ENCODE measurements at regions not wholly inside any gene's neighbourhood (a gene's known extent, or its start where the extent isn't known, plus 50 kb on each side); places are given as distances from the start of the nearest gene placed in this dataset.

DNA sequence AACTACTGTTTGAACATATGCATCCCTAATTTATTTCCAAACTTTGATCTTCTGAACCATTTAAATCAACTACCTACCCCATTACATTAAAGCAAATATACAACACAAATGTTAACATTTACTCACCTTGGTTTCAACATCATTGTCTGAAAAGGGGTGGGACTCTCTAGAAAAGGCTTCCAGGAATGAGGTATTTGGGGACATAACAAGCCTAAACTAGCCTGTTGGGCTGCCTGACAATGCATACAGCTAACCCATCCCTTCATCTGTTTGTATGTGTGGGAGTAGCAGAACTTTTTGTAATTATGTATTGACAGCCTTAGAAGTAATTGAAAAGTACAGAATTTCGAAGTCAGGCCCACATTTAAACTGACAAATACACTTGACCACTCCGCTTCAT lies 2225.9 kb upstream of the C9orf72 start:
- TF ChIP-seq, protein P1, sequence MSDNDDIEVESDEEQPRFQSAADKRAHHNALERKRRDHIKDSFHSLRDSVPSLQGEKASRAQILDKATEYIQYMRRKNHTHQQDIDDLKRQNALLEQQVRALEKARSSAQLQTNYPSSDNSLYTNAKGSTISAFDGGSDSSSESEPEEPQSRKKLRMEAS (IDR thresholded peaks at IDR 0.05; ENCODE audit: low read depth, low read length) = no peak
- TF ChIP-seq CHD2 (IDR thresholded peaks at IDR 0.05; ENCODE audit: borderline replicate concordance, low read depth, low read length) (no peak), ZNF274 (IDR thresholded peaks at IDR 0.05; ENCODE audit: insufficient read depth, insufficient read length) (no peak), POLR2AphosphoS5 (IDR thresholded peaks at IDR 0.05; ENCODE audit: low read length) (no peak), ZNF24 (IDR thresholded peaks at IDR 0.05) (no peak), SUPT20H (IDR thresholded peaks at IDR 0.05; ENCODE audit: borderline replicate concordance, control insufficient read depth, low read depth, low read length) (no peak)
- TF ChIP-seq, protein P2, sequence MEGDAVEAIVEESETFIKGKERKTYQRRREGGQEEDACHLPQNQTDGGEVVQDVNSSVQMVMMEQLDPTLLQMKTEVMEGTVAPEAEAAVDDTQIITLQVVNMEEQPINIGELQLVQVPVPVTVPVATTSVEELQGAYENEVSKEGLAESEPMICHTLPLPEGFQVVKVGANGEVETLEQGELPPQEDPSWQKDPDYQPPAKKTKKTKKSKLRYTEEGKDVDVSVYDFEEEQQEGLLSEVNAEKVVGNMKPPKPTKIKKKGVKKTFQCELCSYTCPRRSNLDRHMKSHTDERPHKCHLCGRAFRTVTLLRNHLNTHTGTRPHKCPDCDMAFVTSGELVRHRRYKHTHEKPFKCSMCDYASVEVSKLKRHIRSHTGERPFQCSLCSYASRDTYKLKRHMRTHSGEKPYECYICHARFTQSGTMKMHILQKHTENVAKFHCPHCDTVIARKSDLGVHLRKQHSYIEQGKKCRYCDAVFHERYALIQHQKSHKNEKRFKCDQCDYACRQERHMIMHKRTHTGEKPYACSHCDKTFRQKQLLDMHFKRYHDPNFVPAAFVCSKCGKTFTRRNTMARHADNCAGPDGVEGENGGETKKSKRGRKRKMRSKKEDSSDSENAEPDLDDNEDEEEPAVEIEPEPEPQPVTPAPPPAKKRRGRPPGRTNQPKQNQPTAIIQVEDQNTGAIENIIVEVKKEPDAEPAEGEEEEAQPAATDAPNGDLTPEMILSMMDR (IDR thresholded peaks at IDR 0.05 in 2 of 3, conservative IDR thresholded peaks at IDR 0.05 in 1 of 3; ENCODE audit: control insufficient read depth in 2 of 3, extremely low read depth in 1 of 3, insufficient read depth in 1 of 3, low read depth in 3 of 3, low read length in 3 of 3) = no peak
- TF ChIP-seq, protein P3, sequence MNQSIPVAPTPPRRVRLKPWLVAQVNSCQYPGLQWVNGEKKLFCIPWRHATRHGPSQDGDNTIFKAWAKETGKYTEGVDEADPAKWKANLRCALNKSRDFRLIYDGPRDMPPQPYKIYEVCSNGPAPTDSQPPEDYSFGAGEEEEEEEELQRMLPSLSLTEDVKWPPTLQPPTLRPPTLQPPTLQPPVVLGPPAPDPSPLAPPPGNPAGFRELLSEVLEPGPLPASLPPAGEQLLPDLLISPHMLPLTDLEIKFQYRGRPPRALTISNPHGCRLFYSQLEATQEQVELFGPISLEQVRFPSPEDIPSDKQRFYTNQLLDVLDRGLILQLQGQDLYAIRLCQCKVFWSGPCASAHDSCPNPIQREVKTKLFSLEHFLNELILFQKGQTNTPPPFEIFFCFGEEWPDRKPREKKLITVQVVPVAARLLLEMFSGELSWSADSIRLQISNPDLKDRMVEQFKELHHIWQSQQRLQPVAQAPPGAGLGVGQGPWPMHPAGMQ (IDR thresholded peaks at IDR 0.05; ENCODE audit: borderline replicate concordance) = no peak
- TF ChIP-seq, protein P4, sequence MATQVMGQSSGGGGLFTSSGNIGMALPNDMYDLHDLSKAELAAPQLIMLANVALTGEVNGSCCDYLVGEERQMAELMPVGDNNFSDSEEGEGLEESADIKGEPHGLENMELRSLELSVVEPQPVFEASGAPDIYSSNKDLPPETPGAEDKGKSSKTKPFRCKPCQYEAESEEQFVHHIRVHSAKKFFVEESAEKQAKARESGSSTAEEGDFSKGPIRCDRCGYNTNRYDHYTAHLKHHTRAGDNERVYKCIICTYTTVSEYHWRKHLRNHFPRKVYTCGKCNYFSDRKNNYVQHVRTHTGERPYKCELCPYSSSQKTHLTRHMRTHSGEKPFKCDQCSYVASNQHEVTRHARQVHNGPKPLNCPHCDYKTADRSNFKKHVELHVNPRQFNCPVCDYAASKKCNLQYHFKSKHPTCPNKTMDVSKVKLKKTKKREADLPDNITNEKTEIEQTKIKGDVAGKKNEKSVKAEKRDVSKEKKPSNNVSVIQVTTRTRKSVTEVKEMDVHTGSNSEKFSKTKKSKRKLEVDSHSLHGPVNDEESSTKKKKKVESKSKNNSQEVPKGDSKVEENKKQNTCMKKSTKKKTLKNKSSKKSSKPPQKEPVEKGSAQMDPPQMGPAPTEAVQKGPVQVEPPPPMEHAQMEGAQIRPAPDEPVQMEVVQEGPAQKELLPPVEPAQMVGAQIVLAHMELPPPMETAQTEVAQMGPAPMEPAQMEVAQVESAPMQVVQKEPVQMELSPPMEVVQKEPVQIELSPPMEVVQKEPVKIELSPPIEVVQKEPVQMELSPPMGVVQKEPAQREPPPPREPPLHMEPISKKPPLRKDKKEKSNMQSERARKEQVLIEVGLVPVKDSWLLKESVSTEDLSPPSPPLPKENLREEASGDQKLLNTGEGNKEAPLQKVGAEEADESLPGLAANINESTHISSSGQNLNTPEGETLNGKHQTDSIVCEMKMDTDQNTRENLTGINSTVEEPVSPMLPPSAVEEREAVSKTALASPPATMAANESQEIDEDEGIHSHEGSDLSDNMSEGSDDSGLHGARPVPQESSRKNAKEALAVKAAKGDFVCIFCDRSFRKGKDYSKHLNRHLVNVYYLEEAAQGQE (IDR thresholded peaks at IDR 0.05; ENCODE audit: low read depth, low read length) = no peak
- TF ChIP-seq, protein P5, sequence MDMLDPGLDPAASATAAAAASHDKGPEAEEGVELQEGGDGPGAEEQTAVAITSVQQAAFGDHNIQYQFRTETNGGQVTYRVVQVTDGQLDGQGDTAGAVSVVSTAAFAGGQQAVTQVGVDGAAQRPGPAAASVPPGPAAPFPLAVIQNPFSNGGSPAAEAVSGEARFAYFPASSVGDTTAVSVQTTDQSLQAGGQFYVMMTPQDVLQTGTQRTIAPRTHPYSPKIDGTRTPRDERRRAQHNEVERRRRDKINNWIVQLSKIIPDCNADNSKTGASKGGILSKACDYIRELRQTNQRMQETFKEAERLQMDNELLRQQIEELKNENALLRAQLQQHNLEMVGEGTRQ (IDR thresholded peaks at IDR 0.05; ENCODE audit: borderline replicate concordance, low read depth, low read length) = no peak
